ENCODE measurements at regions not wholly inside any gene's neighbourhood (a gene's known extent, or its start where the extent isn't known, plus 50 kb on each side); places are given as distances from the start of the nearest gene placed in this dataset.

GRCh38 chr9:13806714-13807113 lies 507.2 kb downstream of the NFIB start:
- POLR2A ChIA-PET: no interaction called here
- H2AFZ ChIP-seq (ENCODE audit: insufficient read depth, low read depth, low read length, poor library complexity, severe bottlenecking): no peak overlapping the region
- H3K79me2 ChIP-seq (ENCODE audit: control insufficient read depth, insufficient read depth, low read length): no peaks in the 10 kb centered on the region
- Mint-ChIP-seq H3K4me3 (no peak overlapping the region), H3K9me3 (ENCODE audit: insufficient read depth) (peaks cover 2% of the 10 kb centered on the region), H3K27ac (no peak overlapping the region), H3K27me3 (no peaks in the 10 kb centered on the region), H3K4me1 (no peaks in the 10 kb centered on the region)
- intact Hi-C loops (cut with micrococcal nuclease): no loop called here
- WGBS (ENCODE audit: insufficient coverage): no CpG with 5 or more reads among the region's 2 CpGs
- H3K4me2 ChIP-seq (replicated peaks; ENCODE audit: low read depth, low read length, poor library complexity, severe bottlenecking): no peak overlapping the region
- no peaks in the 10 kb centered on the region for H4K20me1 ChIP-seq (ENCODE audit: control insufficient read depth, insufficient read depth, low read length, poor library complexity, severe bottlenecking)
- CTCF ChIA-PET: no interaction called here
- no peak for ATAC-seq (ENCODE audit: low read depth)
- peaks cover 0 to 4% (median 0%) of the 10 kb centered on the region in 3 donors for H3K9me3 ChIP-seq (ENCODE audit: control extremely low read depth in 1 of 3, control insufficient read depth in 2 of 3, insufficient read depth in 1 of 3, low read length in 2 of 3)
- no peaks in the 10 kb centered on the region for H3K36me3 ChIP-seq (replicated peaks in 1 of 2; ENCODE audit: control extremely low read depth in 1 of 2, control insufficient read depth in 1 of 2, extremely low read depth in 1 of 2, insufficient read depth in 2 of 2, low read length in 1 of 2)
- no peak overlapping the region for H3K9ac ChIP-seq (ENCODE audit: low read length)
- no peak overlapping the region for H3K27ac ChIP-seq (ENCODE audit: low read length in 2 of 2)
- no peak for TF ChIP-seq CTCF (IDR thresholded peaks at IDR 0.05)
- TF ChIP-seq EZH2 (IDR thresholded peaks at IDR 0.05; ENCODE audit: borderline replicate concordance, insufficient read depth, low read depth, low read length, poor library complexity, severe bottlenecking): no peak
- H3K4me1 ChIP-seq (ENCODE audit: control insufficient read depth in 2 of 2, insufficient read depth in 2 of 2, low read length in 2 of 2): no peaks in the 10 kb centered on the region
- H3K27me3 ChIP-seq (replicated peaks in 1 of 4; ENCODE audit: control extremely low read depth in 1 of 4, control insufficient read depth in 3 of 4, insufficient read depth in 4 of 4, low read length in 3 of 4): no peaks in the 10 kb centered on the region
- H3K4me3 ChIP-seq (ENCODE audit: control extremely low read depth in 1 of 5, extremely low read depth in 1 of 5, insufficient read depth in 1 of 5, low read depth in 2 of 5, low read length in 4 of 5): no peak overlapping the region
- no peak for DNase-seq

GRCh38 chr9:13805546-13805945 lies 508.4 kb downstream of the NFIB start:
- Histone ChIP-seq H3K9me3 (ENCODE audit: control extremely low read depth in 1 of 3, control insufficient read depth in 2 of 3, insufficient read depth in 1 of 3, low read length in 2 of 3) (peaks cover 0 to 2% (median 0%) of the 10 kb centered on the region in 3 donors), H3K4me1 (ENCODE audit: control insufficient read depth in 2 of 2, insufficient read depth in 2 of 2, low read length in 2 of 2) (no peaks in the 10 kb centered on the region), H2AFZ (ENCODE audit: insufficient read depth, low read depth, low read length, poor library complexity, severe bottlenecking) (no peak overlapping the region), H3K79me2 (ENCODE audit: control insufficient read depth, insufficient read depth, low read length) (no peaks in the 10 kb centered on the region), H4K20me1 (ENCODE audit: control insufficient read depth, insufficient read depth, low read length, poor library complexity, severe bottlenecking) (no peaks in the 10 kb centered on the region), H3K4me2 (replicated peaks; ENCODE audit: low read depth, low read length, poor library complexity, severe bottlenecking) (no peak overlapping the region), H3K4me3 (ENCODE audit: control extremely low read depth in 1 of 5, extremely low read depth in 1 of 5, insufficient read depth in 1 of 5, low read depth in 2 of 5, low read length in 4 of 5) (no peak overlapping the region), H3K27me3 (replicated peaks in 1 of 4; ENCODE audit: control extremely low read depth in 1 of 4, control insufficient read depth in 3 of 4, insufficient read depth in 4 of 4, low read length in 3 of 4) (no peaks in the 10 kb centered on the region), H3K36me3 (replicated peaks in 1 of 2; ENCODE audit: control extremely low read depth in 1 of 2, control insufficient read depth in 1 of 2, extremely low read depth in 1 of 2, insufficient read depth in 2 of 2, low read length in 1 of 2) (no peaks in the 10 kb centered on the region), H3K27ac (ENCODE audit: low read length in 2 of 2) (no peak overlapping the region), H3K9ac (ENCODE audit: low read length) (no peak overlapping the region)
- Mint-ChIP-seq H3K27ac (no peak overlapping the region), H3K4me1 (no peaks in the 10 kb centered on the region), H3K9me3 (ENCODE audit: insufficient read depth) (peaks cover 2% of the 10 kb centered on the region), H3K27me3 (no peaks in the 10 kb centered on the region), H3K4me3 (no peak overlapping the region)
- POLR2A ChIA-PET: no interaction called here
- no peak for DNase-seq
- no peak for ATAC-seq (ENCODE audit: low read depth)
- intact Hi-C loops (cut with micrococcal nuclease): no loop called here
- CTCF ChIA-PET: no interaction called here
- no peak for TF ChIP-seq CTCF (IDR thresholded peaks at IDR 0.05)
- no peak for TF ChIP-seq EZH2 (IDR thresholded peaks at IDR 0.05; ENCODE audit: borderline replicate concordance, insufficient read depth, low read depth, low read length, poor library complexity, severe bottlenecking)
- WGBS (ENCODE audit: insufficient coverage): 75% methylated on average over 4 of the region's 5 CpGs

Measured in B cell (primary cell).